WTC11 (cell line): ENCODE measurements at regions not wholly inside any gene's neighbourhood (a gene's known extent, or its start where the extent isn't known, plus 50 kb on each side); places are given as distances from the start of the nearest gene placed in this dataset.

Experiments used
- ATAC-seq: fragments of 200-7000 bp; cut with Tn5 transposase; 2 replicates; pipeline ENCODE4 v1.10.0; 2021; ENCODE audit warnings: mild to moderate bottlenecking, moderate library complexity
- CTCF ChIA-PET: fragments of 300-600 bp; sonication (Branson Sonifier 250); formaldehyde crosslinking; loops from one replicate; lab custom pipeline; 2021; ENCODE audit warnings: antibody characterized with exemption; lab: Charles Lee
- POLR2A ChIA-PET: fragments of 350-600 bp; sonication (Branson Sonifier 250); formaldehyde crosslinking; loops from one replicate; lab custom pipeline; 2021; ENCODE audit warnings: antibody characterized with exemption; lab: Charles Lee
- DNase-seq: peaks from one replicate; pipeline ENCODE4 v3.0.0; 2021; ENCODE audit warnings: low spot score
- H3K27ac Mint-ChIP-seq: 2 replicates; pipeline ENCODE4 v1.8.0; 2021; ENCODE audit warnings: mixed read lengths
- H3K27me3 Mint-ChIP-seq: 2 replicates; pipeline ENCODE4 v1.8.0; 2021; ENCODE audit warnings: low read depth, mild to moderate bottlenecking, moderate library complexity, mixed read lengths
- H3K36me3 Mint-ChIP-seq: 2 replicates; pipeline ENCODE4 v1.8.0; 2021; ENCODE audit warnings: mixed read lengths
- H3K4me1 Mint-ChIP-seq: 2 replicates; pipeline ENCODE4 v1.8.0; 2022; ENCODE audit warnings: mixed read lengths
- H3K4me3 Mint-ChIP-seq: 2 replicates; pipeline ENCODE4 v1.8.0; 2021; ENCODE audit warnings: mild to moderate bottlenecking, moderate library complexity, mixed read lengths
- H3K9me3 Mint-ChIP-seq: 2 replicates; pipeline ENCODE4 v1.8.0; 2021; ENCODE audit warnings: mixed read lengths
- ATF3 ChIP-seq: sonication (generic); formaldehyde crosslinking; conservative IDR thresholded peaks from 2 replicates; pipeline ENCODE4 v1.8.1; 2022; ENCODE audit warnings: mild to moderate bottlenecking, missing genetic modification reagents
- CTCF ChIP-seq: fragments of 200-600 bp; IDR thresholded peaks from 2 replicates; pipeline ENCODE4 v1.8.0; 2022; ENCODE audit warnings: antibody characterized with exemption
- EMX1 ChIP-seq: fragments of 250-450 bp; sonication (Bioruptor Pico); IDR thresholded peaks from 2 replicates; pipeline ENCODE4 v1.8.0; 2021; ENCODE audit warnings: mild to moderate bottlenecking
- ESRRA ChIP-seq: sonication (generic); formaldehyde crosslinking; IDR thresholded peaks from 2 replicates; pipeline ENCODE4 v1.8.1; 2022; ENCODE audit warnings: mild to moderate bottlenecking, missing genetic modification reagents, borderline replicate concordance
- FOXJ3 ChIP-seq: sonication (generic); formaldehyde crosslinking; IDR thresholded peaks from 2 replicates; pipeline ENCODE4 v1.9.0; 2021; ENCODE audit warnings: missing genetic modification reagents, mild to moderate bottlenecking, borderline replicate concordance
- FOXP1 ChIP-seq: sonication (generic); formaldehyde crosslinking; IDR thresholded peaks from 2 replicates; pipeline ENCODE4 v1.8.0; 2022; ENCODE audit warnings: missing genetic modification reagents, mild to moderate bottlenecking, moderate library complexity, borderline replicate concordance
- IRF1 ChIP-seq: sonication (generic); formaldehyde crosslinking; IDR thresholded peaks from 2 replicates; pipeline ENCODE4 v1.8.0; 2023; ENCODE audit warnings: missing genetic modification reagents
- IRF2 ChIP-seq: sonication (generic); formaldehyde crosslinking; IDR thresholded peaks from 2 replicates; pipeline ENCODE4 v1.8.0; 2022; ENCODE audit warnings: low read depth, missing genetic modification reagents, borderline replicate concordance
- NFE2L1 ChIP-seq: sonication (generic); formaldehyde crosslinking; IDR thresholded peaks from 2 replicates; pipeline ENCODE4 v1.8.1; 2023; ENCODE audit warnings: missing genetic modification reagents
- OVOL2 ChIP-seq: fragments of 250-450 bp; sonication (Bioruptor Pico); IDR thresholded peaks from 2 replicates; pipeline ENCODE4 v1.9.0; 2021; ENCODE audit warnings: mild to moderate bottlenecking, borderline replicate concordance
- STAT6 ChIP-seq: sonication (generic); formaldehyde crosslinking; conservative IDR thresholded peaks from 2 replicates; pipeline ENCODE4 v1.8.1; 2023; ENCODE audit warnings: mild to moderate bottlenecking, low read depth, missing genetic modification reagents, moderate library complexity
- TCF7 ChIP-seq: sonication (generic); formaldehyde crosslinking; IDR thresholded peaks from 2 replicates; pipeline ENCODE4 v1.8.0; 2022; ENCODE audit warnings: mild to moderate bottlenecking, low read depth, missing genetic modification reagents, moderate library complexity
- USF1 ChIP-seq: sonication (generic); formaldehyde crosslinking; IDR thresholded peaks from 2 replicates; pipeline ENCODE4 v1.8.0; 2022; ENCODE audit warnings: mild to moderate bottlenecking, missing genetic modification reagents
- ZMAT4 ChIP-seq: fragments of 250-450 bp; sonication (Bioruptor Pico); IDR thresholded peaks from 2 replicates; pipeline ENCODE4 v1.9.0; 2021; ENCODE audit warnings: mild to moderate bottlenecking
- ZNF281 ChIP-seq: sonication (generic); formaldehyde crosslinking; IDR thresholded peaks from 2 replicates; pipeline ENCODE4 v1.8.0; 2023; ENCODE audit warnings: mild to moderate bottlenecking, missing genetic modification reagents
- ZNF423 ChIP-seq: fragments of 250-450 bp; sonication (Bioruptor Pico); IDR thresholded peaks from 2 replicates; pipeline ENCODE4 v2.1.2; 2022; ENCODE audit warnings: mild to moderate bottlenecking, moderate library complexity
- ZNF532 ChIP-seq: fragments of 250-450 bp; sonication (Bioruptor Pico); IDR thresholded peaks from 2 replicates; pipeline ENCODE4 v1.9.0; 2021; ENCODE audit warnings: mild to moderate bottlenecking, borderline replicate concordance
- ZNF671 ChIP-seq: fragments of 250-450 bp; sonication (Bioruptor Pico); IDR thresholded peaks from 2 replicates; pipeline ENCODE4 v1.8.0; 2021; ENCODE audit warnings: mild to moderate bottlenecking

- TF ChIP-seq ATF3 (CRISPR knock-in tag), result no peak
- TF ChIP-seq NFE2L1, result no peak
- TF ChIP-seq EMX1 (CRISPR knock-in tag), result no peak
- no peak for TF ChIP-seq ZNF281 (CRISPR knock-in tag)
- TF ChIP-seq FOXP1 (CRISPR knock-in tag), result no peak
- no peak for TF ChIP-seq IRF2
- TF ChIP-seq ZMAT4, result no peak
- no peak for TF ChIP-seq STAT6 (CRISPR knock-in tag)
- TF ChIP-seq FOXJ3, result no peak
- no peak for TF ChIP-seq CTCF
- TF ChIP-seq USF1, result no peak
- TF ChIP-seq TCF7 (CRISPR knock-in tag), result no peak
- no peak for TF ChIP-seq ZNF423 (CRISPR knock-in tag)
- TF ChIP-seq ZNF671 (CRISPR knock-in tag), result no peak
- no peak overlapping the region for H3K27ac Mint-ChIP-seq
- no peak for DNase-seq
- ATAC-seq, result no peak
- H3K36me3 Mint-ChIP-seq, result peaks cover 77% of the 10 kb centered on the region
- peaks cover 86% of the 10 kb centered on the region for H3K9me3 Mint-ChIP-seq
- CTCF ChIA-PET, result no interaction called here
- POLR2A ChIA-PET, result no interaction called here
- no peaks in the 10 kb centered on the region for H3K4me1 Mint-ChIP-seq
- H3K4me3 Mint-ChIP-seq, result no peak overlapping the region
- H3K27me3 Mint-ChIP-seq, result peaks cover 3% of the 10 kb centered on the region; the same call in 1 of the 2 replicates
Measured at GRCh38 chr16:7257016-7257415, 75.6 kb upstream of the RBFOX1 start.

GRCh38 chr16:7246578-7246977, 86.1 kb upstream of the RBFOX1 start:
- no peaks in the 10 kb centered on the region for H3K4me1 Mint-ChIP-seq
- ATAC-seq (no peak), DNase-seq (no peak)
- H3K9me3 Mint-ChIP-seq, result peaks cover 81% of the 10 kb centered on the region
- H3K27me3 Mint-ChIP-seq, result peaks cover 7% of the 10 kb centered on the region
- no peak overlapping the region for H3K27ac Mint-ChIP-seq
- H3K4me3 Mint-ChIP-seq, result no peak overlapping the region
- POLR2A ChIA-PET, result no interaction called here
- TF ChIP-seq ZMAT4 (no peak), OVOL2 (CRISPR knock-in tag) (no peak), ESRRA (CRISPR knock-in tag) (no peak), ZNF532 (CRISPR knock-in tag) (no peak), IRF1 (CRISPR knock-in tag) (no peak), ZNF281 (CRISPR knock-in tag) (no peak)
- TF ChIP-seq, all 79 proteins: peak for 0
- CTCF ChIA-PET, result no interaction called here
- peaks cover 74% of the 10 kb centered on the region for H3K36me3 Mint-ChIP-seq
